ENCODE measurements at regions not wholly inside any gene's neighbourhood (a gene's known extent, or its start where the extent isn't known, plus 50 kb on each side); places are given as distances from the start of the nearest gene placed in this dataset.

DNA sequence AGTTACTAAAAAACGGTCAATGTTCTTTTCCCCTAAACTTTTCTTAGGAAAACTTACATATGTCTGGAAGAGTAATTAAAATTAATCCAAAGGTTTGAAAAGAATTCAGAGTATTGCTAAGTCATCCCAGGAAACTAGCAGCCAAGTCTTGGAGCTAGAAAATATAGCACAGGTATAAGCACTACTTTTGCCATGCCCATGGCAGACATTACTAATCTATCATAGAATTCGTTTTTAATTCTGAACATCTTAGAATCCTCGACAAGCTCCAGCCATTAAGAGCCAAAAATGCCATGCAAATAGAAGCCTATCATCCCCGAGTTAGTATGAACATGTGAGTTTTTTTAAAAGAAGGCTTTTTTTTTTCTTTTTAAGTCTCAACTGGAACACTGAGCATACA, 395.0 kb downstream of the ZEB2 start:
- ATAC-seq = no peak
- TF ChIP-seq, protein P1, sequence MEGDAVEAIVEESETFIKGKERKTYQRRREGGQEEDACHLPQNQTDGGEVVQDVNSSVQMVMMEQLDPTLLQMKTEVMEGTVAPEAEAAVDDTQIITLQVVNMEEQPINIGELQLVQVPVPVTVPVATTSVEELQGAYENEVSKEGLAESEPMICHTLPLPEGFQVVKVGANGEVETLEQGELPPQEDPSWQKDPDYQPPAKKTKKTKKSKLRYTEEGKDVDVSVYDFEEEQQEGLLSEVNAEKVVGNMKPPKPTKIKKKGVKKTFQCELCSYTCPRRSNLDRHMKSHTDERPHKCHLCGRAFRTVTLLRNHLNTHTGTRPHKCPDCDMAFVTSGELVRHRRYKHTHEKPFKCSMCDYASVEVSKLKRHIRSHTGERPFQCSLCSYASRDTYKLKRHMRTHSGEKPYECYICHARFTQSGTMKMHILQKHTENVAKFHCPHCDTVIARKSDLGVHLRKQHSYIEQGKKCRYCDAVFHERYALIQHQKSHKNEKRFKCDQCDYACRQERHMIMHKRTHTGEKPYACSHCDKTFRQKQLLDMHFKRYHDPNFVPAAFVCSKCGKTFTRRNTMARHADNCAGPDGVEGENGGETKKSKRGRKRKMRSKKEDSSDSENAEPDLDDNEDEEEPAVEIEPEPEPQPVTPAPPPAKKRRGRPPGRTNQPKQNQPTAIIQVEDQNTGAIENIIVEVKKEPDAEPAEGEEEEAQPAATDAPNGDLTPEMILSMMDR (IDR thresholded peaks at IDR 0.05) = no peak

DNA sequence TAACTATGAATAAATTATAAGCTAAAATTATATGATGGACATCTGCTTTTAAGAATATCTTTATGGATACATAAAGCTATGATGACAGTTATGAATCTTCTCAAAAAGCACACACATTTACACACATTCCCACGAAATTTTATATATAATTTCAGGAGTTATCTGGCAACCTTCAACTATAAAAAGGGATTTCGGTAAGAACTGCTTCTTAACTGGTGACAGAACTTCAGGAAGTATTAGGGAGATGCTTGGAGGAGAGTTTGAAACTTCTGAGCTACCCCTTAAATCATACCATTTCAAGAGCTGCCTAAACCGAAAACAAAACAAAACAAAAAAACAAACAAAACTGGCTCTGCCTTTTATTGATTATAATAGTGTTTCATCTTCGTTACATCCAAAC, 399.4 kb downstream of the ZEB2 start:
- H3K27me3 ChIP-seq (ENCODE audit: control insufficient read depth, insufficient read depth, low read length) = no peaks in the 10 kb centered on the region
- H3K4me3 ChIP-seq (ENCODE audit: low read length) = no peak overlapping the region
- intact Hi-C loops (cut with micrococcal nuclease) = no loop called here
- Mint-ChIP-seq H3K27me3 (ENCODE audit: low read depth in 2 of 2) (no peaks in the 10 kb centered on the region), H3K4me3 (no peak overlapping the region), H3K36me3 (no peaks in the 10 kb centered on the region), H3K27ac (no peak overlapping the region), H3K9me3 (no peaks in the 10 kb centered on the region), H3K4me1 (peaks cover 0 to 5% of the 10 kb centered on the region in 2 donors)
- H3K9me3 ChIP-seq (ENCODE audit: control insufficient read depth, insufficient read depth, low read length) = no peaks in the 10 kb centered on the region
- DNase-seq (no peak), ATAC-seq (no peak)
- no peak overlapping the region for H3K27ac ChIP-seq (ENCODE audit: low read length)
- H3K36me3 ChIP-seq (ENCODE audit: control insufficient read depth, insufficient read depth, low read length) = no peaks in the 10 kb centered on the region
- no peaks in the 10 kb centered on the region for H3K4me1 ChIP-seq (ENCODE audit: control insufficient read depth, insufficient read depth, low read length)
- 100% methylated on average over 1 of the region's 4 CpGs for WGBS (ENCODE audit: insufficient coverage)
- TF ChIP-seq, protein P1 (IDR thresholded peaks at IDR 0.05) = no peak

More for the DNA sequence above, 395.0 kb downstream of the ZEB2 start:
- Mint-ChIP-seq H3K4me3 (no peak overlapping the region), H3K4me1 (no peaks in the 10 kb centered on the region), H3K36me3 (no peaks in the 10 kb centered on the region), H3K9me3 (no peaks in the 10 kb centered on the region), H3K27me3 (ENCODE audit: low read depth in 2 of 2) (no peaks in the 10 kb centered on the region), H3K27ac (no peak overlapping the region)
- no peak overlapping the region for H3K4me3 ChIP-seq (ENCODE audit: low read length)
- WGBS (ENCODE audit: insufficient coverage) = 100% methylated on average over 3 of the region's 4 CpGs
- H3K9me3 ChIP-seq (ENCODE audit: control insufficient read depth, insufficient read depth, low read length) = no peaks in the 10 kb centered on the region
- H3K27me3 ChIP-seq (ENCODE audit: control insufficient read depth, insufficient read depth, low read length) = no peaks in the 10 kb centered on the region
- no peak overlapping the region for H3K27ac ChIP-seq (ENCODE audit: low read length)
- no peaks in the 10 kb centered on the region for H3K4me1 ChIP-seq (ENCODE audit: control insufficient read depth, insufficient read depth, low read length)
- intact Hi-C loops (cut with micrococcal nuclease) = no loop called here
- H3K36me3 ChIP-seq (ENCODE audit: control insufficient read depth, insufficient read depth, low read length) = no peaks in the 10 kb centered on the region
- no peak for DNase-seq

DNA sequence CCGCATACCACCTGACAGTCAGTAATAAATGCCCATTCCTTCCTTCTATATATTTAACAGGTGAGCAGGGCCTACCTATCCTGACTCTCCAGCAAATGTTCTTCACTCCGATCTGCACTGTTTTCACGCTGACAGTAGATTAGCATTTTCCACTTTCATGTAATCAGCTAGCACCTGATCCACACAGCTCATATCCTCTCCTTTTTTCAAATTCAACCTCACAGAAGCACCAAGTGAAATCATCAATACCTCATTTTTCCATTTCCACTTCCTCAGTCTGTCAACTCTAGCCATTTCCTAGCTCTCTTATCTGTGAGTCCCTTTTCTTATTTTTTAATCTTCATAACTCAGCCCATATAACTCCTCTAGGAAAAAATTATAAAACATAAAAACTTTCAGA, 402.8 kb downstream of the ZEB2 start:
- ATAC-seq (no peak), DNase-seq (no peak)
- Mint-ChIP-seq H3K4me3 (no peak overlapping the region), H3K9me3 (no peaks in the 10 kb centered on the region), H3K4me1 (peaks cover 0 to 5% of the 10 kb centered on the region in 2 donors), H3K36me3 (peaks cover 9% of the 10 kb centered on the region), H3K27ac (no peak overlapping the region), H3K27me3 (ENCODE audit: low read depth in 2 of 2) (no peaks in the 10 kb centered on the region)
- H3K27ac ChIP-seq (ENCODE audit: low read length) = no peak overlapping the region
- H3K4me3 ChIP-seq (ENCODE audit: low read length) = no peak overlapping the region
- H3K4me1 ChIP-seq (ENCODE audit: control insufficient read depth, insufficient read depth, low read length) = no peaks in the 10 kb centered on the region
- intact Hi-C loops (cut with micrococcal nuclease) = no loop called here
- no peaks in the 10 kb centered on the region for H3K27me3 ChIP-seq (ENCODE audit: control insufficient read depth, insufficient read depth, low read length)
- H3K36me3 ChIP-seq (ENCODE audit: control insufficient read depth, insufficient read depth, low read length) = no peaks in the 10 kb centered on the region
- TF ChIP-seq, protein P1 (IDR thresholded peaks at IDR 0.05) = no peak
- H3K9me3 ChIP-seq (ENCODE audit: control insufficient read depth, insufficient read depth, low read length) = no peaks in the 10 kb centered on the region
- 92% methylated on average over 3 of the region's 3 CpGs for WGBS (ENCODE audit: insufficient coverage)

DNA sequence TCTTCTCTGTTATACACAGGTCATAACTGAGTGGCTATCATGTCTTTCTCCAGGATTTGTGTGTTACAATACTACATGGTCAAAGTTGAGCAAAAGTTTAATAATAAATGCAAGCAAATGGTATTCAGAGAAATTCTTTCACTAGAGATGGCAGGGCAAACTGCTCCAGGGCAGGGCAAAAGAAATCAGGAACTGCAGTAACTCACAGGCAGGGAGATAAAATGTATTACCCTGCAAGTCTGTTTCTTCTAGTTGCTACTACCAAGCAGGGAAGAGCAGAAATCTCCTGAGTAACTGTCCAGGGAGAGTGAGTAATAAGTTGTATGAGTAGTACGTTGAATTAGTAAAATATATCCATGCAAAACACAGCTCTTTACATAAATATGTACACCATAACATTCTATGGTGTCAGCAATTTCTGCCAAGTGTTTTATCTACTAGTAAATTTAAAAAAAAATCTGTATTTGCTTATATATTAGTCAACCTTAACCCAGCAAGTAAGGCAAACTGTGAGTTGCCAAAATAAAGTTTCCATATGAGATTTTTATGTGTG, 404.1 kb downstream of the ZEB2 start:
- peaks cover 5 to 7% of the 10 kb centered on the region in 2 donors for H3K4me1 Mint-ChIP-seq
- Histone ChIP-seq H3K4me1 (ENCODE audit: control insufficient read depth, insufficient read depth, low read length) (no peaks in the 10 kb centered on the region), H3K27ac (ENCODE audit: low read length) (no peak overlapping the region), H3K27me3 (ENCODE audit: control insufficient read depth, insufficient read depth, low read length) (no peaks in the 10 kb centered on the region), H3K36me3 (ENCODE audit: control insufficient read depth, insufficient read depth, low read length) (no peaks in the 10 kb centered on the region), H3K9me3 (ENCODE audit: control insufficient read depth, insufficient read depth, low read length) (no peaks in the 10 kb centered on the region), H3K4me3 (ENCODE audit: low read length) (no peak overlapping the region)
- TF ChIP-seq, protein P1 (IDR thresholded peaks at IDR 0.05) = no peak
- no peak overlapping the region for H3K27ac Mint-ChIP-seq
- no CpG with 5 or more reads among the region's 1 CpG for WGBS (ENCODE audit: insufficient coverage)
- H3K27me3 Mint-ChIP-seq (ENCODE audit: low read depth in 2 of 2) = no peaks in the 10 kb centered on the region
- H3K36me3 Mint-ChIP-seq = peaks cover 9% of the 10 kb centered on the region
- H3K9me3 Mint-ChIP-seq = no peaks in the 10 kb centered on the region
- DNase-seq (no peak), ATAC-seq (no peak)
- intact Hi-C loops (cut with micrococcal nuclease) = no loop called here
- no peak overlapping the region for H3K4me3 Mint-ChIP-seq

Measured in natural killer cell (primary cell).